CD4-positive, alpha-beta T cell (primary cell): ENCODE measurements at regions not wholly inside any gene's neighbourhood (a gene's known extent, or its start where the extent isn't known, plus 50 kb on each side); places are given as distances from the start of the nearest gene placed in this dataset.

ENCODE experiments used
- ATAC-seq: fragments of 200-7000 bp; cut with Tn5 transposase; one replicate; pipeline ENCODE4 v1.10.0; 2022; ENCODE audit warnings: mild to moderate bottlenecking; ENCODE audit not compliant: poor library complexity
- CTCF ChIA-PET: fragments of 350-600 bp; sonication (Branson Sonifier 250); formaldehyde crosslinking; loops from one replicate; lab custom pipeline; 2021; ENCODE audit warnings: antibody characterized with exemption, inconsistent platforms; lab: Charles Lee
- POLR2A ChIA-PET: fragments of 350-600 bp; sonication (Branson Sonifier 250); formaldehyde crosslinking; loops from one replicate; lab custom pipeline; 2021; ENCODE audit warnings: antibody characterized with exemption, inconsistent platforms; lab: Charles Lee
- DNase-seq, 14 experiments: peaks; one replicate each; pipeline ENCODE4 v3.0.0-alpha.2; 2013 to 2020; ENCODE audit warnings: mixed read lengths in 2 of 14
- H3K27ac ChIP-seq, 2 donors: one replicate each; pipeline versions ENCODE4 v1.5.1 to v1.7.0; 2013; ENCODE audit warnings: low read length in 2 of 2, low read depth in 1 of 2, mild to moderate bottlenecking in 1 of 2
- H3K27me3 ChIP-seq, 2 experiments: 1 replicate in 1 of 2; 2 replicates in 1 of 2; pipeline versions ENCODE4 v1.6.1 to v1.7.0; 2013; ENCODE audit warnings: low read length in 2 of 2, control low read depth in 1 of 2, mild to moderate bottlenecking in 1 of 2, moderate library complexity in 1 of 2; ENCODE audit not compliant: insufficient read depth in 2 of 2, control insufficient read depth in 1 of 2
- H3K36me3 ChIP-seq: one replicate; pipeline ENCODE4 v1.6.1; 2013; ENCODE audit warnings: low read length, control low read depth; ENCODE audit not compliant: insufficient read depth
- H3K4me1 ChIP-seq: one replicate; pipeline ENCODE4 v1.6.1; 2013; ENCODE audit warnings: low read length, control low read depth; ENCODE audit not compliant: insufficient read depth
- H3K4me3 ChIP-seq: one replicate; pipeline ENCODE4 v1.5.1; 2013; ENCODE audit warnings: mild to moderate bottlenecking, low read length, moderate library complexity
- H3K9me3 ChIP-seq, 2 experiments: 1 replicate in 1 of 2; 2 replicates in 1 of 2; pipeline versions ENCODE4 v1.6.1 to v1.7.0; 2013; ENCODE audit warnings: low read length in 2 of 2, mild to moderate bottlenecking in 2 of 2, control low read depth in 1 of 2, moderate library complexity in 1 of 2; ENCODE audit not compliant: control insufficient read depth in 1 of 2, insufficient read depth in 1 of 2
- H3K27ac Mint-ChIP-seq: one replicate; pipeline ENCODE4 v1.8.0; 2020; ENCODE audit warnings: mixed read lengths
- H3K27me3 Mint-ChIP-seq: one replicate; pipeline ENCODE4 v1.8.0; 2021; ENCODE audit warnings: mixed read lengths
- H3K36me3 Mint-ChIP-seq: one replicate; pipeline ENCODE4 v1.8.0; 2021; ENCODE audit warnings: low read depth, mixed read lengths
- H3K4me1 Mint-ChIP-seq: one replicate; pipeline ENCODE4 v1.8.0; 2021; ENCODE audit warnings: low read depth, mixed read lengths
- H3K4me3 Mint-ChIP-seq: one replicate; pipeline ENCODE4 v1.8.0; 2020; ENCODE audit warnings: mild to moderate bottlenecking, mixed read lengths
- H3K9me3 Mint-ChIP-seq: one replicate; pipeline ENCODE4 v1.8.0; 2020; ENCODE audit warnings: mixed read lengths
- CTCF ChIP-seq: fragments of 200-600 bp; IDR thresholded peaks from one replicate; pipeline ENCODE4 v1.8.0; 2022; ENCODE audit warnings: antibody characterized with exemption, mild to moderate bottlenecking
- intact Hi-C, 2 experiments: fragments of 100-400 bp; cut with DNase I in 1 of 2; cut with micrococcal nuclease in 1 of 2; formaldehyde crosslinking; loops; one replicate each; pipeline versions ENCODE4 v1.15.1 to v1.9.0; 2023 to 2025; cut with DNase I, micrococcal nuclease

- Mint-ChIP-seq H3K27ac (no peak overlapping the region), H3K27me3 (no peaks in the 10 kb centered on the region), H3K36me3 (no peaks in the 10 kb centered on the region), H3K4me1 (no peaks in the 10 kb centered on the region), H3K4me3 (no peak overlapping the region), H3K9me3 (no peaks in the 10 kb centered on the region)
- Histone ChIP-seq H3K27me3 (no peaks in the 10 kb centered on the region), H3K9me3 (no peaks in the 10 kb centered on the region), H3K4me3 (no peak overlapping the region), H3K27ac (no peak overlapping the region), H3K4me1 (no peaks in the 10 kb centered on the region), H3K36me3 (no peaks in the 10 kb centered on the region)
- intact Hi-C loops, result loop anchor here in 1 of 2 experiments (10.0 kb wide), 1 partner anchor 53 kb away; no protein-coding TSS in a partner anchor
- DNase-seq (no peak), ATAC-seq (no peak)
- ChIA-PET POLR2A (no interaction called here), CTCF (no interaction called here)
- no peak for TF ChIP-seq CTCF
These were observed 444.4 kb downstream of the LTN1 start for GRCh38 chr21:28548291-28548690.

GRCh38 chr21:28547766-28548165, 444.9 kb downstream of the LTN1 start:
- Mint-ChIP-seq H3K27me3 (no peaks in the 10 kb centered on the region), H3K4me1 (no peaks in the 10 kb centered on the region), H3K4me3 (no peak overlapping the region), H3K9me3 (no peaks in the 10 kb centered on the region), H3K27ac (no peak overlapping the region), H3K36me3 (no peaks in the 10 kb centered on the region)
- no peaks in the 10 kb centered on the region for H3K36me3 ChIP-seq
- CTCF ChIA-PET, result no interaction called here
- intact Hi-C loops, result loop anchor here in 1 of 2 experiments (10.0 kb wide), 1 partner anchor 53 kb away; no protein-coding TSS in a partner anchor
- TF ChIP-seq CTCF, result no peak
- POLR2A ChIA-PET, result no interaction called here
- H3K9me3 ChIP-seq, result no peaks in the 10 kb centered on the region
- ATAC-seq (no peak), DNase-seq (no peak)
- H3K4me1 ChIP-seq, result no peaks in the 10 kb centered on the region
- no peaks in the 10 kb centered on the region for H3K27me3 ChIP-seq
- no peak overlapping the region for H3K27ac ChIP-seq
- no peak overlapping the region for H3K4me3 ChIP-seq

- no peaks in the 10 kb centered on the region for H3K4me1 ChIP-seq
- no peak overlapping the region for H3K4me3 ChIP-seq
- H3K27ac ChIP-seq, result no peak overlapping the region
- Mint-ChIP-seq H3K4me3 (no peak overlapping the region), H3K27ac (no peak overlapping the region), H3K36me3 (no peaks in the 10 kb centered on the region), H3K9me3 (no peaks in the 10 kb centered on the region), H3K27me3 (no peaks in the 10 kb centered on the region), H3K4me1 (no peaks in the 10 kb centered on the region)
- H3K36me3 ChIP-seq, result no peaks in the 10 kb centered on the region
- no peaks in the 10 kb centered on the region for H3K9me3 ChIP-seq
- intact Hi-C loops, result loop anchor here in 1 of 2 experiments (10.0 kb wide), 1 partner anchor 49 kb away; no protein-coding TSS in a partner anchor
- TF ChIP-seq CTCF, result no peak
- ChIA-PET POLR2A (no interaction called here), CTCF (no interaction called here)
- ATAC-seq, result no peak
- no peaks in the 10 kb centered on the region for H3K27me3 ChIP-seq
- DNase-seq, result no peak
These were observed 448.7 kb downstream of the LTN1 start for GRCh38 chr21:28543975-28544374.
